Gastroesophageal sphincter (tissue), 4 donors: ENCODE measurements at regions not wholly inside any gene's neighbourhood (a gene's known extent, or its start where the extent isn't known, plus 50 kb on each side); places are given as distances from the start of the nearest gene placed in this dataset.

ENCODE experiments used
- ATAC-seq: fragments of 150-250 bp; one replicate; pipeline ENCODE4 v1.9.1; 2016; ENCODE audit warnings: mild to moderate bottlenecking, moderate library complexity
- H3K27ac ChIP-seq, 4 donors: fragments of 200-600 bp; sonication (generic) in 3 of 4; 1 replicate in 3 of 4; 2 replicates in 1 of 4; pipeline ENCODE4 v1.5.1; 2016 to 2019
- H3K27me3 ChIP-seq: fragments of 200-600 bp; sonication (generic); one replicate; pipeline ENCODE4 v1.5.1; 2019
- H3K36me3 ChIP-seq, 2 donors: fragments of 200-600 bp; sonication (generic); one replicate each; pipeline ENCODE4 v1.5.1; 2019; ENCODE audit warnings: control low read depth in 1 of 2
- H3K4me1 ChIP-seq, 3 donors: fragments of 200-600 bp; sonication (generic); 1 replicate in 2 of 3; 2 replicates in 1 of 3; pipeline ENCODE4 v1.5.1; 2016 to 2019; ENCODE audit warnings: control low read depth in 2 of 3
- H3K4me3 ChIP-seq, 2 donors: fragments of 200-600 bp; sonication (generic); one replicate each; pipeline ENCODE4 v1.5.1; 2019; ENCODE audit warnings: mild to moderate bottlenecking in 1 of 2, moderate library complexity in 1 of 2
- H3K9me3 ChIP-seq, 3 donors: fragments of 200-600 bp; sonication (generic); one replicate each; pipeline ENCODE4 v1.5.1; 2017 to 2019; ENCODE audit warnings: control low read depth in 2 of 3
- CTCF ChIP-seq, 4 experiments: fragments of 200-600 bp in 2 of 4; fragments of 450-650 bp in 2 of 4; sonication (generic) in 1 of 4; IDR thresholded peaks; one replicate each; pipeline ENCODE4 v1.5.1; 2017 to 2019; ENCODE audit warnings: antibody characterized with exemption in 4 of 4, mild to moderate bottlenecking in 2 of 4, moderate library complexity in 2 of 4
- EP300 ChIP-seq: sonication (generic); formaldehyde crosslinking; IDR thresholded peaks from one replicate; pipeline ENCODE4 v1.6.1; 2017; ENCODE audit warnings: antibody characterized with exemption, mild to moderate bottlenecking
- POLR2A ChIP-seq, 2 donors: fragments of 450-650 bp; IDR thresholded peaks; one replicate each; pipeline ENCODE4 v1.6.1; 2017; ENCODE audit warnings: antibody characterized with exemption in 2 of 2, mild to moderate bottlenecking in 2 of 2, moderate library complexity in 1 of 2
- POLR2AphosphoS5 ChIP-seq: sonication (generic); formaldehyde crosslinking; IDR thresholded peaks from one replicate; pipeline ENCODE4 v1.6.1; 2017; ENCODE audit warnings: antibody characterized with exemption
- WGBS, 2 donors: methylation state at CpG; one replicate each; pipeline ENCODE4 v1.1.5; 2018; ENCODE audit warnings: low coverage in 1 of 2; 5-methylcytosine and 5-hydroxymethylcytosine counted together

DNA sequence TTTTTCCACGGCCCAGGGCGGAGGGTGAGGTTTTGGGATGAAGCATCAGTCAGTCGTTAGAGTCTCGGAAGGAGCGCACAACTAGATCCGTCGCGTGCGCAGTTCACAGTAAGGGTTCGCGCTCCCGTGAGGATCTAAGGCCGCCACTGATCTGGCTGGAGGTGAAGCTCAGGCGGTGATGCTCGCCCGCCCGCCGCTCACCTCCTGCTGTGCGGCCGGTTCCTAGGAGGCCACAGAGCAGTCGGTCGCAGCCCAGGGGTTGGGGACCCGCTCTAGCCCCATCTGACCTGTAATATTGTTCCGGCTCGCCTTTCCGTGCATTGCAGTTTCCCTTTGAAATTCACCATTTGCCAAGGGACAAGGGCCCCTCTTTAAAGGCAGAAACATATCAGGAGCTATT lies 244.7 kb downstream of the TFAP2C start:
- no peaks in the 10 kb centered on the region for H3K4me1 ChIP-seq
- TF ChIP-seq CTCF (IDR thresholded peaks at IDR 0.05) (no peak), EP300 (no peak), POLR2A (IDR thresholded peaks at IDR 0.05) (no peak), POLR2AphosphoS5 (no peak)
- WGBS, 2 donors = 96 to 97% methylated on average over 6 to 9 of the region's 26 CpGs
- ATAC-seq = no peak
- no peaks in the 10 kb centered on the region for H3K36me3 ChIP-seq
- H3K4me3 ChIP-seq = no peak overlapping the region
- no peak overlapping the region for H3K27ac ChIP-seq
- peaks cover 29% of the 10 kb centered on the region for H3K27me3 ChIP-seq
- H3K9me3 ChIP-seq = peaks cover 0 to 11% (median 0%) of the 10 kb centered on the region in 3 donors

- Histone ChIP-seq H3K36me3 (no peaks in the 10 kb centered on the region), H3K27ac (no peak overlapping the region), H3K4me3 (no peak overlapping the region), H3K27me3 (peaks cover 20% of the 10 kb centered on the region), H3K4me1 (no peaks in the 10 kb centered on the region), H3K9me3 (peaks cover 0 to 9% (median 0%) of the 10 kb centered on the region in 3 donors)
- peak; percentile 25 for ATAC-seq
- TF ChIP-seq POLR2A (IDR thresholded peaks at IDR 0.05) = no peak
- WGBS, 2 donors = no CpG with 5 or more reads among the region's 6 CpGs
Observed at GRCh38 chr20:56875052-56875659, 246.1 kb downstream of the TFAP2C start.

DNA sequence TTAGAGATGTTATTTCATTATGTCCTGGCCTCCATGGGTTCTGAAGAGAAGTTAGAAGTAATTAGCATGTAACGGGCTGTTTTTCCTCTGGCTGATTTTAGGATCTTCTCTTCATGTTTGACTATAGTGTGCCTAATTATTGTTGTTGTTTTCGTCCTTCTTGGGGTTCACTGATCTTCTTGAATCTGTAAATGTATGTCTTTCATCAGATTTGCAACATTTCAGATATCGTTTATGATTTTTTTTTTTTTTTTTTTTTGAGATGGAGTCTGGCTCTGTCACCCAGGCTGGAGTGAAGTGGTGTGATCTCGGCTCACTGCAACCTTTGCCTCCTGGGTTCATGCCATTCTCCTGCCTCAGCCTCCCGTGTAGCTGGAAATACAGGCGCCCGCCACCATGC lies 246.7 kb downstream of the TFAP2C start:
- no peaks in the 10 kb centered on the region for H3K4me1 ChIP-seq
- no peak overlapping the region for H3K4me3 ChIP-seq
- TF ChIP-seq POLR2AphosphoS5 (no peak), CTCF (IDR thresholded peaks at IDR 0.05) (no peak), POLR2A (IDR thresholded peaks at IDR 0.05) (no peak), EP300 (no peak)
- H3K36me3 ChIP-seq = no peaks in the 10 kb centered on the region
- H3K9me3 ChIP-seq = peaks cover 0 to 9% (median 0%) of the 10 kb centered on the region in 3 donors
- WGBS, 2 donors = 81 to 97% methylated on average over 5 to 7 of the region's 7 CpGs
- H3K27me3 ChIP-seq = peaks cover 13% of the 10 kb centered on the region
- H3K27ac ChIP-seq = no peak overlapping the region
- no peak for ATAC-seq

GRCh38 chr20:56885521-56885920 lies 256.4 kb downstream of the TFAP2C start:
- no peak for TF ChIP-seq POLR2A (IDR thresholded peaks at IDR 0.05)
- TF ChIP-seq CTCF (IDR thresholded peaks at IDR 0.05) = no peak
- TF ChIP-seq POLR2AphosphoS5 = no peak
- no peak for TF ChIP-seq EP300

DNA sequence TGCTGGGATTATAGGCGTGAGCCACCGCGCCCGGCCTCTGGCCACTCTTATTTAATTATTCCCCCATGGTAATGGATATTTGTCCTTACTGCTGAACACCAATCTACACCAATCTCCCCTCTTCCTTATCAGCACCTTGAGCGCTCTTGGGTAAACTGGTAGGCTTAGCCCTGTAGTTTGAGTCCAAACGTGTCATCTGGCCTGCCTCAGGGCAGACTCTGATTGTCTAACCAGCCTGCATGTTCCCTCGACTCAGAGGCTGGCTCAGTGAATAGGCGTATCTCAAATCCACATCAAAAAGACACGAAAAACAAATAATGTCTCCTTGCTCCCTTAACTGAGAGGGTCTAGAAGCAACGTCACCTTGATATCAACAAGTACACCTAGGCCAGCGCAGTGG lies 260.9 kb downstream of the TFAP2C start:
- H3K4me3 ChIP-seq = no peak overlapping the region
- no peak for ATAC-seq
- no peaks in the 10 kb centered on the region for H3K4me1 ChIP-seq
- no peaks in the 10 kb centered on the region for H3K27me3 ChIP-seq
- no peaks in the 10 kb centered on the region for H3K9me3 ChIP-seq
- TF ChIP-seq POLR2A (IDR thresholded peaks at IDR 0.05) (no peak), EP300 (no peak), POLR2AphosphoS5 (no peak), CTCF (IDR thresholded peaks at IDR 0.05) (no peak)
- 62 to 71% methylated on average over 2 to 7 of the region's 11 CpGs for WGBS, 2 donors
- H3K27ac ChIP-seq = no peak overlapping the region
- H3K36me3 ChIP-seq = no peaks in the 10 kb centered on the region

More at GRCh38 chr20:56885521-56885920, 256.4 kb downstream of the TFAP2C start:
- ATAC-seq = no peak
- H3K4me3 ChIP-seq = no peak overlapping the region
- 81 to 87% methylated on average over 9 to 10 of the region's 14 CpGs for WGBS, 2 donors
- no peak overlapping the region for H3K27ac ChIP-seq
- no peaks in the 10 kb centered on the region for H3K27me3 ChIP-seq
- H3K4me1 ChIP-seq = no peaks in the 10 kb centered on the region
- no peaks in the 10 kb centered on the region for H3K36me3 ChIP-seq
- H3K9me3 ChIP-seq = no peaks in the 10 kb centered on the region
